ENCODE measurements at regions not wholly inside any gene's neighbourhood (a gene's known extent, or its start where the extent isn't known, plus 50 kb on each side); places are given as distances from the start of the nearest gene placed in this dataset.

GRCh38 chr12:24127919-24128721 lies 178.7 kb upstream of the SOX5 start:
- TF ChIP-seq, protein P1, sequence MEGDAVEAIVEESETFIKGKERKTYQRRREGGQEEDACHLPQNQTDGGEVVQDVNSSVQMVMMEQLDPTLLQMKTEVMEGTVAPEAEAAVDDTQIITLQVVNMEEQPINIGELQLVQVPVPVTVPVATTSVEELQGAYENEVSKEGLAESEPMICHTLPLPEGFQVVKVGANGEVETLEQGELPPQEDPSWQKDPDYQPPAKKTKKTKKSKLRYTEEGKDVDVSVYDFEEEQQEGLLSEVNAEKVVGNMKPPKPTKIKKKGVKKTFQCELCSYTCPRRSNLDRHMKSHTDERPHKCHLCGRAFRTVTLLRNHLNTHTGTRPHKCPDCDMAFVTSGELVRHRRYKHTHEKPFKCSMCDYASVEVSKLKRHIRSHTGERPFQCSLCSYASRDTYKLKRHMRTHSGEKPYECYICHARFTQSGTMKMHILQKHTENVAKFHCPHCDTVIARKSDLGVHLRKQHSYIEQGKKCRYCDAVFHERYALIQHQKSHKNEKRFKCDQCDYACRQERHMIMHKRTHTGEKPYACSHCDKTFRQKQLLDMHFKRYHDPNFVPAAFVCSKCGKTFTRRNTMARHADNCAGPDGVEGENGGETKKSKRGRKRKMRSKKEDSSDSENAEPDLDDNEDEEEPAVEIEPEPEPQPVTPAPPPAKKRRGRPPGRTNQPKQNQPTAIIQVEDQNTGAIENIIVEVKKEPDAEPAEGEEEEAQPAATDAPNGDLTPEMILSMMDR (IDR thresholded peaks at IDR 0.05; ENCODE audit: extremely low read depth in 1 of 2, insufficient read depth in 1 of 2, low read depth in 1 of 2, low read length in 2 of 2) = no peak
- no peak for TF ChIP-seq JUN (IDR thresholded peaks at IDR 0.05; ENCODE audit: borderline replicate concordance, insufficient read depth, insufficient read length, low read depth)
